Upper lobe of left lung (tissue), 4 donors: ENCODE measurements at regions not wholly inside any gene's neighbourhood (a gene's known extent, or its start where the extent isn't known, plus 50 kb on each side); places are given as distances from the start of the nearest gene placed in this dataset.

Experiments used
- CTCF ChIP-seq, 6 experiments: fragments of 450-650 bp in 4 of 6; fragments of 200-600 bp in 2 of 6; sonication (generic) in 2 of 6; IDR thresholded peaks; one replicate each; pipeline ENCODE4 v1.5.1; 2016 to 2019; ENCODE audit warnings: antibody characterized with exemption in 6 of 6
- EP300 ChIP-seq, 4 donors: sonication (generic); formaldehyde crosslinking; IDR thresholded peaks; one replicate each; pipeline ENCODE4 v1.5.1; 2017; ENCODE audit warnings: antibody characterized with exemption in 4 of 4, control low read depth in 2 of 4

GRCh38 chr13:111459803-111460547, 139.5 kb downstream of the TEX29 start:
- TF ChIP-seq EP300 (IDR thresholded peaks at IDR 0.05) (no peak), CTCF (IDR thresholded peaks at IDR 0.05) (no peak)
